Eye (tissue), 1 donor: ENCODE measurements at regions not wholly inside any gene's neighbourhood (a gene's known extent, or its start where the extent isn't known, plus 50 kb on each side); places are given as distances from the start of the nearest gene placed in this dataset.
"Not testable (repeated sequence)": the region's sequence is repeated elsewhere in the genome, so short reads cannot be mapped to it uniquely, and the experiment has no call there.

ENCODE experiments used
- DNase-seq: peaks from one replicate; pipeline ENCODE4 v3.0.0-alpha.2; 2015

DNA sequence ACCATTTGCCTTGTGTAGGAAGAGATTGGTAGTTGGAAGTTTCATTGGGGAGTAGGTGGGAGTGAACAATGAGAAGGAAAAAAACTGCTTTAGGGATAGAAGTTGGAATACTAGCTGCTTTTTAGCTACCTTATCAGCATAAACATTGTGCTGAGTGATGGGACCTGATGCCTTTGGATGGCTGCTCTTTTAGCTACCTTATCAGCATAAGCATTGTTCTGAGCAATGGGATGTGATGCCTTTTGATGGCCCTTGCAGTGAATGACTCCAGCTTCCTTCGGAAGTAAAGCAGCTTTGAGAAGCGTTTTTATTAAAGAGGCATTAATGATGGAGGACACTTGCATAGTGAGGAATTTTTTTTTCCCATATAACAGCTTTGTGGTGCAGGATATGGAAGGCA lies 168.2 kb upstream of the NLGN4Y start:
- no peak for DNase-seq

GRCh38 chrY:14360748-14361500 lies 163.4 kb upstream of the NLGN4Y start:
- no peak for DNase-seq

DNA sequence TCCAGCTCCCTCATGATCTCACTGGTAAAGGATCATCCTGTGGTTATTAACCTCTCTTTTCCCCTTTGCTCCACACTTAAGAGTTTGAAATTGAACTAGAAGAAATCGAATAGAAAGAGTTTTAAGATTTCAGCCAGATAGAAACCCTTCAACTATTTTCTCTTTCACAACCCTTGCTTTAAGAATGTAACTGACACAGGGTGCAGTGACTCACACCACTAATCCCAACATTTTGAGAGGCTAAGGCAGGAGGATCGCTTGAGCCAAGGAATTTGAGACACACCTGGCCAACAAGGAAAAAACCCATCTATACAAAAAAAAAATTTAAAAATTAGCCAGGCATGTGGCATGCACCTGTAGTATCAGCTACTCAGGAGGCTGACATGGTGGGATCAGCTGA lies 150.7 kb upstream of the NLGN4Y start:
- DNase-seq: no peak

GRCh38 chrY:14378217-14378616 lies 146.1 kb upstream of the NLGN4Y start:
- no peak for DNase-seq

DNA sequence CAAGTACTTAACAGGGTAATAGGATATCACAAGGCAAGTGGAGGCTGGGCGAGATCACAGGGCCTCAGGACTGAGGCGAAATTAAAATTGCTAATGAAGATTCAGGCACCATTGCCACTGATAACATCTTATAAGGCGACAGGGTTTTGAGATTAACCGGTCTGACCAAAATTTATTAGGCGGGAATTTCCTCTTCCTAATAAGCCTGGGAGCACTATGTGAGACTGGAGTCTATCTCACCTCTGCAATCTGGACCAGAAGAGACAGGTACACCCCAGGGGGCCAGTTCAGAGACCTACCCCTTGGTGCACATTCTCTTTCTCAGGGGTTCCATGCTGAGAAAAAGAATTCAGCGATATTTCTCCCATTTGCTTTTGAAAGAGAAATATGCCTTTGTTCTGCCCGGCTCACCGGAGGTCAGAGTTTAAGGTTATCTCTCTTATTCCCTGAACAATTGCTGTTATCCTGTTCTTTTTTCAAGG lies 113.7 kb upstream of the NLGN4Y start:
- DNase-seq: not testable (repeated sequence)

DNA sequence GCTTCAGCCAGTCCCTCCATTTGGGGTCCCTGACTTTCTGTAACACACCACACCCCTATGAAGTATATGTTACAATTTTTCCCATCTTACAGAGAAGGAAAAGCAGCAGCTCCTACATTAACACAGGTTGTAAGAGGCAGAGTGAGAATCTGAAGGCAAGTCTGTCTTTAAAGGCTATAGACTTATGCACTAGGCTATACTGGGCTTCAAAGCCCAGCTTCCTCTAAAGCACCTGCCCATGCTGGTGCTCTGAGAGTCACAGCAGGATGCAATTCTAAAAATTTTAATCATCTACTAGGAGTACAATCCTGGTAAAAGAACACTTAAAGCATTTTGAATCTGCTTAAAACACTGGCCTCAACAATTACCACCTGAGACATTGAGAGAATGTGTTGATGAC lies 113.0 kb upstream of the NLGN4Y start:
- no peak for DNase-seq

DNA sequence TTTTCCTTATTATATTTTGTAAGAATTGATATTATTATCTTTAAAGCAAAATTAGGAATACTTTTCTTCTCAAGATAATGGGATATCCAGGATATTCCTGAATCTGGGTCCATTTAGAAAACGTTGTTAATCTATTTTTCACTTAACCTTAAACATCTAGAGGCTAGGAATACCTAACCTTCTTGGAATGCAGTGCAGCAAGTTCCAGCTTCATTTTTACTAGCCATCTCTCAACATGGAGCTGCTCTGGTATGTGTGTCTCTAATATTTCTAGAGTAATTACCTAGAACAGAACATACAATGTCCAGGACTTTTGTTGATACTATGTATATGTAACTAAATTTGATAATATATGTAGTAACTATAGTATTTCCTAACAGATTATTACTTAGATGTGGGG lies 87.8 kb upstream of the NLGN4Y start:
- DNase-seq: no peak

GRCh38 chrY:14437626-14438025 lies 86.7 kb upstream of the NLGN4Y start:
- no peak for DNase-seq

- DNase-seq: no peak
Measured at GRCh38 chrY:14438395-14438794, 85.9 kb upstream of the NLGN4Y start.

- no peak for DNase-seq
Measured at GRCh38 chrY:14444550-14444949, 79.8 kb upstream of the NLGN4Y start.

DNA sequence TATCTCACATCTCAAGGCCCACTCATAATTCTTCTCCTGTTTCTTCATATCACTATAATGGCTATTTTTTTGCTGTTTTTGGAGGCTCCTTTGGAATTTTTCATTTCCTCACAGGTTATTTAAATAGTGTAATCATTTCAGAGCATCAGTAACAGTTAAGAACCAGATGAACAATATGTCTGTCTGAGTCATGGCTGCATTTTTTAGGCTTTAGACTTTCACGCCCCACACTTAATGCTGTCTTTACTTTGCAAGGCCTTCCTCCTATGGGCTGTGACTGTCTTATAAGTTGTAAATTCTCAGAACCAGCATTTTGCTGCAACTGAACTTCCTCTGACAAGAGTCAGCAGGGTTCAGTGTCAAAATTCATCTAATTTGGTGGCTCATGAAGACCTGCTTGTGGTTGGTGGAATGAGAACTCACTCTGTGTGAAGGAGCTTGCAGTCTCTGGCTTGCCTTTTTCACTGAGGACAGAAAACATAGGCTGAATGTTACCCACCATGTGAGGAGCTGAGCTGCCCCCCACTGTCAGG lies 56.1 kb upstream of the NLGN4Y start:
- no peak for DNase-seq

DNA sequence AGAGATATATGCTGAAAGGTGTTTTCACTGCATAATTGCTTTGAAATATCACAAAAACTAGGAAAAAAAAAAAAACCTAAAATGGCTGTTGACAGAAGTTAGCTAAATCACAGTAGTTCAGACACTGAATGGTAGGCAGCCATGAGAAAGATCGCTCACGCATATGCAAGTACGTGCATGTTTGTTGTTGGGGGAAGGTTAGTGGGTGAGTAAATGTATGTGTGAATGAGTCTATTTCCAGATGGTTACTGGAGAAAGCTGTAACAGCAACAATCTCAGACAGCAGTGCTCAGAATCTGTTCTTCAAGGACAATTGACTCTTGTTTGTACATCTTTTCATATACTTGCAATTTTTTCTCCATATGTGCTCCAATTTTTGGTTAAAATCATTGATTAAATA lies 51.9 kb upstream of the NLGN4Y start:
- DNase-seq: no peak

DNA sequence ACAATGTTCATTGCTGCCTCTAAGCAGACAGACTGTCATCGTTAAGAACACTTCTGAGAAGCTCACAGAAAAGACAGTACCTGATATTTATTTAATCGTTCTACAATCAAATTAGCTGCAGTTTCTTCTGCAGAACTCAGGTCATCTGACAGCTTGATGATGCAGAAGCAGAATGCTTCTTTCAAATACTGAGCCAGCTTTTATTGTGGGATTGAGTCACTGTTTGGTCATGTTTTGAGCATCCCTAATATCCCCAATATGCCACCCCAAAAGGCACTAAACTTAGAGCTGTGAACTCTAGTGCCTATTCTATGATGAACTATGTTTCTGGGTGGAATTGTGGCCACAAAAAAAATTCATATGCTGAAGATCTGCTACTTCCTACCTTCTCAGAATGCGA lies 51.0 kb upstream of the NLGN4Y start:
- no peak for DNase-seq
